GM12892 (cell line): ENCODE measurements at regions not wholly inside any gene's neighbourhood (a gene's known extent, or its start where the extent isn't known, plus 50 kb on each side); places are given as distances from the start of the nearest gene placed in this dataset.
"Not testable (repeated sequence)": the region's sequence is repeated elsewhere in the genome, so short reads cannot be mapped to it uniquely, and the experiment has no call there.

Source experiments
- DNase-seq: peaks from one replicate; pipeline ENCODE4 v3.0.0; 2011; ENCODE audit not compliant: insufficient read length
- FAIRE-seq: peaks from 2 replicates; lab custom pipeline; 2011; peaks lifted over from hg19 to GRCh38; lab: Jason Lieb, UNC
- POLR2A ChIP-seq: IDR thresholded peaks from 2 replicates; pipeline ENCODE4 v1.6.1; 2011; ENCODE audit warnings: low read depth, low read length, control low read depth
- POLR2AphosphoS5 ChIP-seq: IDR thresholded peaks from 2 replicates; pipeline ENCODE4 v1.6.1; 2011; ENCODE audit warnings: low read depth, low read length, control low read depth
- TAF1 ChIP-seq: IDR thresholded peaks from 2 replicates; pipeline ENCODE4 v1.6.1; 2011; ENCODE audit warnings: low read depth, mild to moderate bottlenecking, control low read depth, low read length, borderline replicate concordance

DNA sequence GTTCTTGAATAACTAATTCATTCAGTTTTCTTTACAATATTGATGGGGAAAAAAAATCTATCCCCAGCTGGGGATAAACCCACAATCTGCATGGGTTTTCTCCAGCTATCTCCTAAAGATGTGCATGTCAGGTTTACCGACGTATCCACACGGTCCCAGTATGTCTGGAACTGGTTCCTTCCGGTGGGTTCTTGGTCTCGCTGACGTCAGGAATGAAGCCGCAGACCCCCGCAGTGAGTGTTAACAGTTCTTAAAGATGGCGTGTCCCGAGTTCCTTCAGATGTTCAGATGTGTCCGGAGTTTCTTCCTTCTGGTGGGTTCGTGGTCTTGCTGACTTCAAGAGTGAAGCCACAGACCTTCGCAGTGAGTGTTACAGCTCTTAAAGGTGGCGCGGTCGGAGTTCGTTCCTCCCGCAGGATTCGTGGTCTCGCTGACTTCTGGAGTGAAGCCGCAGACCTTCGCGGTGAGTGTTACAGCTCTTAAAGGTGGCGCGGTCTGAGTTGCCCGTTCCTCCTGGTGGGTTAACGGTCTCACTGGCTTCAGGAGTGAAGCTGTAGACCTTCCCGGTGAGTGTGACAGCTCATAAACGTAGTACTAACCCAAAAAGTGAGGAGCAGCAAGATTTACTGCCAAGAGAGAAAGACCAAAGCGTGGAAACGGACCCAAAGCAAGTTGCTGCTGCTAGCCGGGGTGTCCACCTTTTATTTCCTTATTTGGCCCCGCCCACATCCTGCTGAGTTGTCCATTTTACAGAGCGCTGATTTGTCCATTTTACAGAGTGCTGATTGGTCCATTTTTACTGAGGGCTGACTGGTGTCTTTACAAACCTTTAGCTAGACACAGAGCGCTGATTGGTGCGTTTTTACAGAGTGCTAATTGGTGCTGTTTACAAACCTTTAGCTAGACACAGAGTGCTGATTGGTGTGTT, 195.1 kb upstream of the NR2F2 start:
- FAIRE-seq (no peak), DNase-seq (no peak)
- TF ChIP-seq POLR2AphosphoS5 (no peak), POLR2A (no peak), TAF1 (no peak)

DNA sequence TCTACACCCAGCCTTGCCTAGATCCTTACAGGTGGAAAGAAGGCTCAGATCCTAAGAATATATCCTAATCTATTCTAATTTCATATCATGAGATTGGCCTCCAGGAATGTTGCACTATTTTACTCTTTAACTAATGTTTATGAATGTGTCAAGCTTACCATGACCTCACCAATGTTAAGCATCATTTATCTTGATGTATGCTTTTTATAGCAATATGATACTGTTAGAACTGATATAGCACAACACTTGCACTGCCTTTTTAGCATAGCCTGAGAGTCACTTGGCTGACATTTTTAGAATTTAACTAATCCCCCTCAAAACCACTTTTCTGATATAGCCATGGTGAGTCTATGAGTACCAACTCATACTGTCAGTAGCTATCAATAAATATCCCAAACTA, 191.5 kb upstream of the NR2F2 start:
- no peak for FAIRE-seq
- DNase-seq: no peak
- TF ChIP-seq TAF1: no peak
- no peak for TF ChIP-seq POLR2A
- no peak for TF ChIP-seq POLR2AphosphoS5

DNA sequence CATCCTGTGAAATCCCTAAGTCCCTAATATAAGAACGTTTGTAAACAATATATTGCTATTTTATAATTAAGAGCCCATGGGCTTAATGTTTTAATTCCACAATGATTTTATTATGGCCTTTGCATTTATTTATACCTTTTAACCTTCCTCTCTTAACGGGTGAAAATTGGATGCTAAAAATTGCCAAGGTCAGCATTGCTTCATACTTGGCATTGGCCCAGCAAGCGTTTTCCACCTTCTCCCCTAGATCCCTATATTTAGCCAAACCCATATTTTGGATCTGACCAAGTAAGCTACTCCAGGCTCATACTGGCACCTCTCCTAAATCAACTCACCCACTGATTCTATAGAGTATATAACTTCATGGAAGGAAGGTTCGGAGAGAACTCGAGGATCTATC, 188.0 kb upstream of the NR2F2 start:
- FAIRE-seq: no peak
- TF ChIP-seq POLR2A (no peak), POLR2AphosphoS5 (no peak), TAF1 (no peak)
- DNase-seq: no peak

DNA sequence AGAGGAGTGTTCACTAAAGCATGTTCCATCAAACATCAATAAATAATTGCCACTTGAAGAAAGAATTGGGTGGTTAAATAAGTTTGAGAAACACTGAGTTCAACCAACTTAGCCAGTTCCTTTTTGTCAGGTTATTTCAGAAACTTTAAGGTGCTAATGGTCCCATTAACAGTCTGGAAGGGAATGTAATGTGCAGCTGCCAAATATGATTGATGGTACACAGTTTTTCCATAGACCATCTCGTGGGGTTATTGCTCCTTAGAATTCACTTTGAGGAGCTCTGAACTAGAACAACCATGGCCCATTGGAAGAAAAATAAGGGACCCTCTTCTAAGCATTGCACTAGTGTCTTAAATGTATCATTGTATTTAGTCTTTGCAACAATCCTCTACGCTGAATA, 185.8 kb upstream of the NR2F2 start:
- DNase-seq (no peak), FAIRE-seq (no peak)
- no peak for TF ChIP-seq TAF1
- TF ChIP-seq POLR2A: no peak
- no peak for TF ChIP-seq POLR2AphosphoS5

DNA sequence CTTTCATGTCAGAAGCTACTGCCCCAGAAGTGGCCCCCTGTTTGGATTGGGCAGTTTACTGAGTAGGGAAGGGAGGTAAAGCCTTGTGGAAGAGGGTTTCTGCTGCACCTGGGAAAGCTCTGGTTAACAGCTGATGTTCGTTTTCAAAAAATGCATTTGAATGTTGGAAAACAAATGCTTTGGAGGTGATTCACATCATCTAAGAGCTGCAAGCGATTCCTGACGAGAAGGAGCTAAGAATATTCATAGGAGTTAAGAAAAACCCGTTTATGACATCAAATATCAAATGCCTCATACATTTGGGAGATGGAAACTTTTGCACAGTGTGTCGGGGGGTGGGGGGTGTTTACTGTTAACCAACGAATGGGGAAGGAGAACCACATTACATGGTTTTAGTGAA, 183.8 kb upstream of the NR2F2 start:
- FAIRE-seq: no peak
- TF ChIP-seq POLR2A (no peak), POLR2AphosphoS5 (no peak)
- DNase-seq: no peak

DNA sequence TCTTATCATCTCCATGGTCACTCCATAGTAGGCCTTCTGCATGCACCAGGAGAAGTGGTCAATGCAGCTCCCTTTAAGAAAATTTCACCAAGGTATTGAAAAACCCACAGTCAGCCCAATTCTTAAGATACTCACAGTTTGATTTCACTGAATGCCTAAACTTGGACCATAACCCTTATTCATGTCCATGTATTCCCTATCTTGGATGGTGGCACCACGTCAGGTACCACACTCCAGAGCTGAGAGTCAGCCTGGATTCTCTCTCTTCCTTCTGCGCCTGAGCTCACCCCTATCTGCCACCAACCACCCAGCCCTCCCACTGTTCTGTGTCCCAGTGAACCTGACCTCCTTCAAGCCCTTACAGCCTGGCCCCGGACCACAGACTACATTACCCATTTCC, 183.2 kb upstream of the NR2F2 start:
- no peak for FAIRE-seq

DNA sequence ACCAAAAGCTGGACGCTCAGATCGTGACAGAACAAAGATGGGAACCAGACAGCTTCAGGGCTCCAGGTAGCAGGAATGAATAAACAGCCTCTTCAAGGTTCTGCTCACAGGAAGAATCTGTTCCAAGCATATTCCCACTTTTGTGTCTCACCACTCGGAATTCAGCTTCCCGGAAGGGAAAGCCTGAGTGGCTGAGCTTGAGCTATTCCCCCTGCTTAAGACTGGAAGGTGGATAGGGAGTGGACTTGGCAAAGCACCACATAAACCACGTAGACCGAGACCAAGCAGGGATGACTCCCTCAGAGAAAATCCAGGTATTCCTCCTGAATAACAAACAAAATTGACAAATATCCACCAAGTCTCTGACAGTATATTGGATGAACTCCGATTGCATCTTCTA, 180.2 kb upstream of the NR2F2 start:
- TF ChIP-seq POLR2A (no peak), TAF1 (no peak), POLR2AphosphoS5 (no peak)
- FAIRE-seq: no peak
- no peak for DNase-seq

More for the DNA sequence above, 183.2 kb upstream of the NR2F2 start:
- no peak for DNase-seq
- no peak for TF ChIP-seq POLR2A
- no peak for TF ChIP-seq POLR2AphosphoS5
- TF ChIP-seq TAF1: no peak

DNA sequence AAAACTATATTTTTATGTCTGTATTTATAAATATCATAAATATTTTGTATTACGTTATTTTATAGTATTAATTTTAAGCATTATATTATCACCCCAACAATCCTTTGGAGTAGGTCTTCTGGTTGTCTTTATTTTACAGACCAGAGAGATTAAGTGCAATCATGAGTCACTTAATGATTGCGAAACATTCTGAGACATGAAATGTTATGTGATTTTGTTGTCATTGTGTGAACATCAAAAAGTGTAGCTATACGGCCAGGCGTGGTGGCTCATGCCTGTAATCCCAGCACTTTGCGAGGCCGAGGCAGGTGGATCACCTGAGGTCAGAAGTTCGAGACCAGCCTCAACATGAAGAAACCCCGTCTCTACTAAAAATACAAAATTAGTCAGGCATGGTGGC, 178.8 kb upstream of the NR2F2 start:
- not testable (repeated sequence) for DNase-seq, FAIRE-seq

DNA sequence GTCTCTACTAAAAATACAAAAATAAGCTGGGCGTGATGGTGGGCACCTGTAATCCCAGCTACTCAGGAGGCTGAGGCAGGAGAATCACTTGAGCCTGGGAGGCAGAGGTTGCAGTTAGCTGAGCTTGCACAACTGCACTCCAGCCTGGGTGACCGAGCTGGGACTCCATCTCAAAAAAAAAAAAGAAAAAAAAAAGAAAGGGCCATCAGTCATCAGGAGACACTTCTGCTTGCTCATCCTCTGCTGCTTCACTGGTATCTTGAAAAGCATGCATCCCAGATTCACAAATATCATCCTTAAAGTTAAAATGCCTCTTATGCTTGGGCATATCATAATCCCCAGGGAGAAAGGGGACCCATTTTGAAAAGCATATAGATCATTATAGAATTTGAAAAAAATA, 176.6 kb upstream of the NR2F2 start:
- FAIRE-seq: no peak
- no peak for DNase-seq
- TF ChIP-seq POLR2AphosphoS5 (no peak), TAF1 (no peak), POLR2A (no peak)

DNA sequence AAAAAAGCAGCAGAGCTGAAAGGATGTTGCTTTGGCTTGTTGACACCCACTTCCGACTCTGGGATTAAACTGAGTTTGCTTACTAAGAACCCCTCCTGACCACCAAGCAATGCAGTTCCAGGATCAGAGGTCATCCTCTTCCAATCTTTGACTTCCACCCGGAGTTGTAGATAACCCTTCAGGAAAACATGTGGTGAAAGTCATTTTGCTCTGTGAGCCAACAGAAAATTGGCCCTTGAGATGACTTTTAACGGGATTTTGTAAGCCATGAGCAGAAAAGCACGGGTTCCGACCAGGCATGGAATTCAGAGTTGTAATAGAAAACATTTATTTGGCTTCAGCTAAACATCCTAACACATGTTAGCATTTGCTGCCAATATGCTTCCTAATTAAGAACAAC, 171.6 kb upstream of the NR2F2 start:
- TF ChIP-seq POLR2AphosphoS5 (no peak), TAF1 (no peak), POLR2A (no peak)
- no peak for FAIRE-seq
- DNase-seq: no peak

DNA sequence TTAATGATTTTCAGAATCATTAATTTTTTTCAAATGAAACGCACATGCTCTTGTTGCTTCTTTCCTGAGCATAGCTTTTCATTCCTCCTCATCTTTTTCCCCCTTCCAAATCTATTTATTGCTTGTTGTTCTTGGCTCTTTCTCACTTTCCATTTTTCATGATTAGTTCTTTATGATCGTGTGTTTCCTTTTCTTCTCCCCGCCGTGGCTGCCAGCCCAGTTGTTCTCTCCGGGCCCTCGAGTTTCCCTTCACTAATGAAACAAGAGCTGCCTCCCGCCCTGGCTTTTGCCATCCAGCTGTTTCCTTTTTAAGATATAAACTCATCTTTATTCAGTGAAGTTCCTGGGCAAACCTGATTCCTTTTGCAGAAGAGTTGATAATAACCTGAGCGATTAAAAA, 170.2 kb upstream of the NR2F2 start:
- DNase-seq: no peak

DNA sequence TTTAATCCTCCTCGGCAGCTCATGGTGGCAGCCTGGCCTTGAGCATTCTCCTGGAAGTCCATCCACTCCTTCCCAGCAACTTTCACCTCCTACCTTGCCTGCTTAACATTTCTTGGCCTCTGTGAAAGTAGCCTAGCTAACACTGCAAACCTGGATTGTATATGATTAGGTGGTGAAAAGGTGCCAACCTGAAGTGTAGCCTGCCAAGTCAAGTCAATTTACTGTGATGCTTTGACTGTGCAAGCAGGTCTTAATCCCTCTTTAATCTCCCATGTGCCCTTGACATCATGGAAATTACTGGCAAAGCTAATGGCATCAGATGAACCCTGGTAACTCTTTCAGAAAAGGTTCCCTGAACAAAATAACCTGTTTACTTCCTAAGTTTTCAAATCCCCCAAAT, 169.7 kb upstream of the NR2F2 start:
- TF ChIP-seq POLR2AphosphoS5 (no peak), POLR2A (no peak), TAF1 (no peak)
- DNase-seq (no peak), FAIRE-seq (no peak)

More for the DNA sequence above, 170.2 kb upstream of the NR2F2 start:
- TF ChIP-seq POLR2AphosphoS5 (no peak), TAF1 (no peak), POLR2A (no peak)
- no peak for FAIRE-seq

DNA sequence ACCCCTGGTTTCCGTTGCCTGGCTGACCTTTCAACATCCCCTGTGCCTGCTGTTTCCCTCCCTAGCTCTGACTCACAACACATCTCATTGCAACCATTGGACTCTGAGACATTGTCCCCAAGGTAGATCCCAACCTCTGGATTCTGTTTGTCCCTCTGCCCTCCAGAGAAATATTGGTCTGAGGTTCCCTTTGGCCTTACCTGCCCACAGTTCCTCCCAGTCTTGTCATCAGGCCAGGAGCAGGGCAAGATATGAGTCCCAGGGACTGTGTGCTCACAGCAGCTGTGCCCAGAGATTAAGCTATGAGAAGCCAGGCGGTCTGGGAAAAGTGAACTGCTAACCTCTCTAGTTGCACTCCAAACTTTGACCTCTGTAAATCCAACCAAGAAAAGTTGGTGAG, 168.2 kb upstream of the NR2F2 start:
- DNase-seq: no peak
- TF ChIP-seq POLR2AphosphoS5: no peak
- no peak for TF ChIP-seq TAF1
- TF ChIP-seq POLR2A: no peak
- no peak for FAIRE-seq

DNA sequence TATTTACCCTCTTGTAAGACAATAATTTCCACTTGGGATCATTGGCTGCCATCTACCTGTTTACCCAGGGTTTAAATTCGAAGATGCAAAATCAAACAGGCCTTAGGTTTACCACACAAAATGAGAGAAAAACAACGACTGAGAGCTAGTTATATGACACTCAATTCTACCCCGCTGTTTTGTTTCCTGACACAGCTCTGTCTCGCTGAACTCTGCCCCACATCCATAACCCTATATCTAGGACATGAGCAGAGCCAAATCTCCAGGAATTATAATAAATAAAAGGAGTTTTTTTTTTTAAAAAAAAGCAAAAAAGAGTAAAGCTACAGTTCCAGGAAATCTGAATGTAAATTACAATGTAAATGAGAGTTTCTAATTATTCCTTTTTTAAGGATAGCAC, 165.4 kb upstream of the NR2F2 start:
- TF ChIP-seq POLR2A (no peak), POLR2AphosphoS5 (no peak), TAF1 (no peak)

More for the DNA sequence above, 165.4 kb upstream of the NR2F2 start:
- DNase-seq: no peak
- no peak for FAIRE-seq
